Ectodermal cell (in vitro differentiated cells): ENCODE measurements at regions not wholly inside any gene's neighbourhood (a gene's known extent, or its start where the extent isn't known, plus 50 kb on each side); places are given as distances from the start of the nearest gene placed in this dataset.

Experiments used
- H3K27ac ChIP-seq: 2 replicates; pipeline ENCODE4 v1.7.0; 2013; ENCODE audit warnings: mild to moderate bottlenecking, low read depth, low read length; ENCODE audit not compliant: insufficient read depth, poor library complexity, severe bottlenecking
- H3K27me3 ChIP-seq: 2 replicates; pipeline ENCODE4 v1.7.0; 2013; ENCODE audit warnings: mild to moderate bottlenecking, low read length; ENCODE audit not compliant: insufficient read depth, control insufficient read depth, poor library complexity, severe bottlenecking
- H3K36me3 ChIP-seq: one replicate; pipeline ENCODE4 v1.7.0; 2013; ENCODE audit warnings: low read length; ENCODE audit not compliant: control insufficient read depth, insufficient read depth
- H3K4me1 ChIP-seq: one replicate; pipeline ENCODE4 v1.7.0; 2013; ENCODE audit warnings: low read length; ENCODE audit not compliant: control insufficient read depth, insufficient read depth
- H3K4me3 ChIP-seq: 2 replicates; pipeline ENCODE4 v1.7.0; 2013; ENCODE audit warnings: low read depth, low read length, control low read depth; ENCODE audit not compliant: insufficient read depth
- H3K9me3 ChIP-seq: 2 replicates; pipeline ENCODE4 v1.7.0; 2013; ENCODE audit warnings: mild to moderate bottlenecking, low read length, moderate library complexity; ENCODE audit not compliant: control insufficient read depth
- WGBS, 2 experiments: methylation state at CpG; one replicate each; pipeline ENCODE4 v1.1.7; 2013; ENCODE audit warnings: missing lambda C conversion rate in 2 of 2; 5-methylcytosine and 5-hydroxymethylcytosine counted together

- WGBS, 2 experiments = 75 to 92% methylated on average over 3 to 5 of the region's 5 CpGs
- no peak overlapping the region for H3K4me3 ChIP-seq
- no peaks in the 10 kb centered on the region for H3K36me3 ChIP-seq
- no peaks in the 10 kb centered on the region for H3K9me3 ChIP-seq
- H3K27ac ChIP-seq = no peak overlapping the region
- no peaks in the 10 kb centered on the region for H3K4me1 ChIP-seq
- H3K27me3 ChIP-seq = no peaks in the 10 kb centered on the region
Observed at GRCh38 chr5:71957292-71957898, 149.9 kb upstream of the MAP1B start.

- H3K27me3 ChIP-seq = no peaks in the 10 kb centered on the region
- H3K9me3 ChIP-seq = no peaks in the 10 kb centered on the region
- H3K36me3 ChIP-seq = no peaks in the 10 kb centered on the region
- no peaks in the 10 kb centered on the region for H3K4me1 ChIP-seq
- WGBS, 2 experiments = 94 to 95% methylated on average over 4 of the region's 4 CpGs
- no peak overlapping the region for H3K27ac ChIP-seq
- no peak overlapping the region for H3K4me3 ChIP-seq
Observed at GRCh38 chr5:71960195-71960594, 147.1 kb upstream of the MAP1B start.

GRCh38 chr5:71961786-71962185 is 145.5 kb upstream of the MAP1B start:
- no peak overlapping the region for H3K4me3 ChIP-seq

GRCh38 chr5:71969460-71969859 is 137.8 kb upstream of the MAP1B start:
- no peaks in the 10 kb centered on the region for H3K27me3 ChIP-seq
- WGBS, 2 experiments = 83 to 100% methylated on average over 2 of the region's 2 CpGs

More at GRCh38 chr5:71961786-71962185, 145.5 kb upstream of the MAP1B start:
- 95% methylated on average over 4 to 7 of the region's 7 CpGs for WGBS, 2 experiments
- H3K9me3 ChIP-seq = no peaks in the 10 kb centered on the region
- no peaks in the 10 kb centered on the region for H3K4me1 ChIP-seq
- H3K27me3 ChIP-seq = no peaks in the 10 kb centered on the region
- H3K27ac ChIP-seq = no peak overlapping the region
- no peaks in the 10 kb centered on the region for H3K36me3 ChIP-seq

GRCh38 chr5:71971862-71972261 is 135.4 kb upstream of the MAP1B start:
- H3K4me1 ChIP-seq = no peaks in the 10 kb centered on the region
- no peak overlapping the region for H3K4me3 ChIP-seq
- no peaks in the 10 kb centered on the region for H3K9me3 ChIP-seq
- WGBS, 2 experiments = 79 to 85% methylated on average over 2 of the region's 2 CpGs
- no peaks in the 10 kb centered on the region for H3K27me3 ChIP-seq
- no peaks in the 10 kb centered on the region for H3K36me3 ChIP-seq
- H3K27ac ChIP-seq = no peak overlapping the region

More at GRCh38 chr5:71969460-71969859, 137.8 kb upstream of the MAP1B start:
- Histone ChIP-seq H3K27ac (no peak overlapping the region), H3K4me1 (no peaks in the 10 kb centered on the region), H3K36me3 (no peaks in the 10 kb centered on the region), H3K4me3 (no peak overlapping the region), H3K9me3 (no peaks in the 10 kb centered on the region)

- 91 to 92% methylated on average over 8 of the region's 8 CpGs for WGBS, 2 experiments
- no peak overlapping the region for H3K4me3 ChIP-seq
- H3K36me3 ChIP-seq = no peaks in the 10 kb centered on the region
- no peaks in the 10 kb centered on the region for H3K27me3 ChIP-seq
- no peak overlapping the region for H3K27ac ChIP-seq
- H3K4me1 ChIP-seq = no peaks in the 10 kb centered on the region
- no peaks in the 10 kb centered on the region for H3K9me3 ChIP-seq
Observed at GRCh38 chr5:71972777-71973473, 134.3 kb upstream of the MAP1B start.

- 91 to 94% methylated on average over 3 of the region's 3 CpGs for WGBS, 2 experiments
- no peaks in the 10 kb centered on the region for H3K4me1 ChIP-seq
- H3K27me3 ChIP-seq = no peaks in the 10 kb centered on the region
- no peaks in the 10 kb centered on the region for H3K9me3 ChIP-seq
- H3K4me3 ChIP-seq = no peak overlapping the region
- no peak overlapping the region for H3K27ac ChIP-seq
- H3K36me3 ChIP-seq = no peaks in the 10 kb centered on the region
Observed at GRCh38 chr5:71973563-71973962, 133.7 kb upstream of the MAP1B start.

- Histone ChIP-seq H3K9me3 (no peaks in the 10 kb centered on the region), H3K36me3 (no peaks in the 10 kb centered on the region), H3K4me1 (no peaks in the 10 kb centered on the region), H3K27ac (no peak overlapping the region), H3K4me3 (no peak overlapping the region), H3K27me3 (no peaks in the 10 kb centered on the region)
- 83% methylated on average over 1 of the region's 1 CpG; no CpG with 5 or more reads in 1 of the 2 experiments for WGBS, 2 experiments
Observed at GRCh38 chr5:71974165-71974564, 133.1 kb upstream of the MAP1B start.

- Histone ChIP-seq H3K9me3 (no peaks in the 10 kb centered on the region), H3K4me1 (no peaks in the 10 kb centered on the region), H3K36me3 (no peaks in the 10 kb centered on the region), H3K4me3 (no peak overlapping the region), H3K27ac (no peak overlapping the region), H3K27me3 (no peaks in the 10 kb centered on the region)
- WGBS, 2 experiments = 80 to 100% methylated on average over 1 of the region's 1 CpG
Observed at GRCh38 chr5:71974622-71975021, 132.7 kb upstream of the MAP1B start.

GRCh38 chr5:71976449-71976848 is 130.8 kb upstream of the MAP1B start:
- Histone ChIP-seq H3K9me3 (no peaks in the 10 kb centered on the region), H3K27me3 (no peaks in the 10 kb centered on the region), H3K36me3 (no peaks in the 10 kb centered on the region), H3K4me1 (no peaks in the 10 kb centered on the region), H3K27ac (no peak overlapping the region), H3K4me3 (no peak overlapping the region)
- 61 to 66% methylated on average over 3 of the region's 3 CpGs for WGBS, 2 experiments
